ENCODE measurements at regions not wholly inside any gene's neighbourhood (a gene's known extent, or its start where the extent isn't known, plus 50 kb on each side); places are given as distances from the start of the nearest gene placed in this dataset.

- no peak for TF ChIP-seq CTCF (IDR thresholded peaks at IDR 0.05)
- no peak for TF ChIP-seq EP300 (IDR thresholded peaks at IDR 0.05)
- TF ChIP-seq POLR2A (IDR thresholded peaks at IDR 0.05) = no peak
Observed at GRCh38 chr5:116989995-116990394, 415.4 kb upstream of the SEMA6A start.
